ENCODE measurements at regions not wholly inside any gene's neighbourhood (a gene's known extent, or its start where the extent isn't known, plus 50 kb on each side); places are given as distances from the start of the nearest gene placed in this dataset.

DNA sequence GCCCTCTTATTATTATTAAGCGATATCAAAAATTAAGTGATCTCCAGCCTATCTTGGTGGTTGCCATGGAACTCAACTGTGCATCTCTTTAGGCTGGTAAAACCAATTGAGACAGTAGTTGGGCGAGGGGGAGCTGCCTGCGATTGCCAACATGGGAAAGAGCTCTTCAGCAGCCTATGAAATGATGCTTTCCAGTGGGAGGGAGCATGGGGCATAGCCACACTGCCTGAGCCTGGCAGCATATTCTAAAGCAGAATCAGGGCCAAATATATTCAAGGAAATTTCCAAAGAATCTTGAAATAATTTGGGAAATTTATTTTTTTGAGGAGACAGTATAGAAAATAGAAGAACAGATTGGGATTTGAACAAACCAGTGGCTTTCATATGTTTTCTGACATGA lies 126.9 kb upstream of the DNAH14 start:
- no peak for TF ChIP-seq CTCF (IDR thresholded peaks at IDR 0.05; ENCODE audit: partially characterized antibody, unreplicated experiment)
- Mint-ChIP-seq H3K4me1 (ENCODE audit: low read depth, unreplicated experiment) (peaks cover 5% of the 10 kb centered on the region), H3K27ac (ENCODE audit: unreplicated experiment) (no peak overlapping the region), H3K27me3 (ENCODE audit: unreplicated experiment) (peaks cover 5% of the 10 kb centered on the region), H3K4me3 (ENCODE audit: unreplicated experiment) (no peak overlapping the region), H3K9me3 (ENCODE audit: unreplicated experiment) (peaks cover 5% of the 10 kb centered on the region), H3K36me3 (ENCODE audit: unreplicated experiment) (no peaks in the 10 kb centered on the region)
- no peak for DNase-seq

DNA sequence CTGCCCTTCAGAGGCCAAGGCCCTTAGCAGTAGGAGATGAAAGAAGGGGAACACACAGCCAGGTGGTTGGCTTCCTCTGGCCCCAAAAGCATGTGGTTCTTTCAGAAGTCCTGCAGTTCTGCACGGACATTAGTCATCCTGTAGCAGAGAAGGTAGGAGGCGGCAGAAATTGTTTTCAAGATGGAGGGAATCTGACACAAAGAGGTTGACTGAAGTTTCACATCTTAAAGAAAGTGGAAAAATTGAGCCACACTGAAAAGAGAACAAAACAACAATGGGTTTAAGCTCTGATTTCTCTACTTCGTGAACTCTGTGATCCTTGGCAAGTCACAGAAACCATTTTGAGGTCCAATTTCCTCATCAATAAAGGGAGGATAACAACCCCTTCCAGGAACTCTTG lies 125.3 kb upstream of the DNAH14 start:
- Mint-ChIP-seq H3K36me3 (ENCODE audit: unreplicated experiment) (no peaks in the 10 kb centered on the region), H3K27ac (ENCODE audit: unreplicated experiment) (no peak overlapping the region), H3K4me3 (ENCODE audit: unreplicated experiment) (no peak overlapping the region), H3K27me3 (ENCODE audit: unreplicated experiment) (peaks cover 5% of the 10 kb centered on the region), H3K9me3 (ENCODE audit: unreplicated experiment) (peaks cover 6% of the 10 kb centered on the region), H3K4me1 (ENCODE audit: low read depth, unreplicated experiment) (peaks cover 5% of the 10 kb centered on the region)
- DNase-seq = no peak
- no peak for TF ChIP-seq CTCF (IDR thresholded peaks at IDR 0.05; ENCODE audit: partially characterized antibody, unreplicated experiment)

DNA sequence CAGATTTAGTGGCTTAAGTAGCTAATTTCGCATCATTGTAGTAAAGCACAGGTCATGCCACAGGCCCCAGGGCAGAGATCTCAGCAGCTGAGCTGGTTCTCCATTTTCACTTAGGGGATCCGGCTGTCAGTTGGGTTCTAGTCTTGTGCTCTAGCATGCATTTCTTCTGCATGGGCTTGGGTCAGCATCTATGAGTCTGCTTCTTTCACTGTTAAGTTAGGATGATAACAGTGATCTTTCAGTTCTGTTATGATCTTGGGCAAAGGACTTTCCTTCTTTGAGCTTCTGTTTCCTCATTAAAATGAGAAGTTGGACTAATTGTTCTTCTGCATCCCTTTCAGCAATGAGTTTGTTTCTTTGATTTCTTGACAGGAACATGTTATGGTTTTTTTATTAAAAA lies 123.6 kb upstream of the DNAH14 start:
- H3K27me3 Mint-ChIP-seq (ENCODE audit: unreplicated experiment) = peaks cover 1% of the 10 kb centered on the region
- H3K4me1 Mint-ChIP-seq (ENCODE audit: low read depth, unreplicated experiment) = no peaks in the 10 kb centered on the region
- no peak overlapping the region for H3K4me3 Mint-ChIP-seq (ENCODE audit: unreplicated experiment)
- no peak for TF ChIP-seq CTCF (IDR thresholded peaks at IDR 0.05; ENCODE audit: partially characterized antibody, unreplicated experiment)
- peaks cover 4% of the 10 kb centered on the region for H3K9me3 Mint-ChIP-seq (ENCODE audit: unreplicated experiment)
- H3K27ac Mint-ChIP-seq (ENCODE audit: unreplicated experiment) = no peak overlapping the region
- H3K36me3 Mint-ChIP-seq (ENCODE audit: unreplicated experiment) = peaks cover 4% of the 10 kb centered on the region
- DNase-seq = no peak

GRCh38 chr1:224809137-224809536 lies 120.3 kb upstream of the DNAH14 start:
- Mint-ChIP-seq H3K36me3 (ENCODE audit: unreplicated experiment) (peaks cover 9% of the 10 kb centered on the region), H3K4me1 (ENCODE audit: low read depth, unreplicated experiment) (no peaks in the 10 kb centered on the region), H3K27me3 (ENCODE audit: unreplicated experiment) (peaks cover 1% of the 10 kb centered on the region), H3K27ac (ENCODE audit: unreplicated experiment) (no peak overlapping the region), H3K4me3 (ENCODE audit: unreplicated experiment) (no peak overlapping the region), H3K9me3 (ENCODE audit: unreplicated experiment) (peaks cover 6% of the 10 kb centered on the region)
- no peak for DNase-seq
- no peak for TF ChIP-seq CTCF (IDR thresholded peaks at IDR 0.05; ENCODE audit: partially characterized antibody, unreplicated experiment)

GRCh38 chr1:224809613-224810012 lies 119.9 kb upstream of the DNAH14 start:
- peaks cover 6% of the 10 kb centered on the region for H3K9me3 Mint-ChIP-seq (ENCODE audit: unreplicated experiment)

More at GRCh38 chr1:224809613-224810012, 119.9 kb upstream of the DNAH14 start:
- H3K27me3 Mint-ChIP-seq (ENCODE audit: unreplicated experiment) = peaks cover 1% of the 10 kb centered on the region
- H3K27ac Mint-ChIP-seq (ENCODE audit: unreplicated experiment) = no peak overlapping the region
- no peaks in the 10 kb centered on the region for H3K4me1 Mint-ChIP-seq (ENCODE audit: low read depth, unreplicated experiment)
- no peak for TF ChIP-seq CTCF (IDR thresholded peaks at IDR 0.05; ENCODE audit: partially characterized antibody, unreplicated experiment)
- DNase-seq = no peak
- no peak overlapping the region for H3K4me3 Mint-ChIP-seq (ENCODE audit: unreplicated experiment)
- peaks cover 9% of the 10 kb centered on the region for H3K36me3 Mint-ChIP-seq (ENCODE audit: unreplicated experiment)

All from glutamatergic neuron (in vitro differentiated cells).